ENCODE measurements at regions not wholly inside any gene's neighbourhood (a gene's known extent, or its start where the extent isn't known, plus 50 kb on each side); places are given as distances from the start of the nearest gene placed in this dataset.

DNA sequence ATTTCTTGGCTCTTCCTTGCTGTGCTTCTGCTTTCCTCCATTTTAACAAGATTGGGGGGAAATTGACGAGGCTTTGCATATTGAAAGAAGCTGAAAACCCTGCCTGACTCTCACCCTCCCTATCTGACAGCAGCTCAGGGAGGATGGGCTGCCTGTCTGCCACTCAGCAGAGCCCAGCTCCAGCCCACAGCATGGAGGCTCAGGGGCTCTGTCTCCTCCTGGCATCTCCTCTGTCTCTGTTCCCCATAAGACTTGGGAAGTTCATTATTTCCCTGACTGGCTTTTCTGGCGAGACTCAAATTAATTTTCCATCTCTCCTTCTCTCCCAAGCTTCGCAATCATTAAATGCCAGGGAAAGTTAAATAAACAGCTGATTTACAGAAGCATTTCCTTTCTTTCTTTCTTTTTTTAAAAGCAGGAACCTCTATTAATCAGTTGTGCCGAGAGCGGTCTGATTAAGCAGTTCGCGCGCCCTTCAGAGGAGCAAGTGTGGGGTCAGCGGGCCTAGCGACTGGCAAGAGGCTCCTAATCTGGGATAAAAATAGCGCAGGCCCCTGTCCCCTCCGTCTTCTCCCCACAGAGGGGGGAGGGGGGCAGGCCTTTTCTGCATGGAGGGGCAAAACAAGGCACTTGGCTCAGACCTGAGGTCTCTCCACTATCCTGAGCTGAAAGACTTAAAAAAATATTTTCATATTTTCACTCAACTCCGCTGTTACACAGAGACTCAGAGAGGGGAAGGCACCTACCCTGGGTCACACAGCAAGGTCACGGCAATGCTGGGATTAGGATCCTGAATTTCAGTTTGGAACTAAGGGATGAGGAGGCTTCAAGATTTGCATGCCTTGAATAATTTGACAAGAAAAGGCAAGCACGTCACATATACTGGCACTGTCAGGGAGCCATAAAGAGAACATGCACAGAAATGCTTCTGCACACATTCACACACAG, 170.4 kb downstream of the ACTL8 start:
- Histone ChIP-seq H3T11ph (ENCODE audit: low read length) (no peak overlapping the region), H2AK5ac (ENCODE audit: insufficient read length, low read length) (no peak overlapping the region), H2BK15ac (ENCODE audit: low read depth, low read length) (no peak overlapping the region), H4K20me1 (ENCODE audit: control insufficient read depth, insufficient read depth, insufficient read length) (no peaks in the 10 kb centered on the region), H3K27ac (ENCODE audit: insufficient read length, low read depth, low read length) (no peak overlapping the region), H2BK120ac (ENCODE audit: low read depth, low read length, poor library complexity, severe bottlenecking) (no peak overlapping the region), H3K4ac (ENCODE audit: low read depth, low read length) (no peak overlapping the region), H2BK12ac (ENCODE audit: insufficient read length, low read depth, low read length) (no peak overlapping the region), H4K91ac (ENCODE audit: insufficient read length, low read depth, low read length) (no peak overlapping the region), H2BK20ac (ENCODE audit: low read depth, low read length, poor library complexity, severe bottlenecking) (no peak overlapping the region), H3K23ac (ENCODE audit: insufficient read length, low read depth, low read length) (no peak overlapping the region), H3K4me1 (ENCODE audit: insufficient read depth, low read length) (no peaks in the 10 kb centered on the region), H3K18ac (ENCODE audit: insufficient read length, low read depth, low read length) (no peak overlapping the region), H3K56ac (ENCODE audit: insufficient read length, low read depth, low read length) (no peak overlapping the region), H4K8ac (replicated peaks; ENCODE audit: insufficient read length, low read depth, low read length) (no peak overlapping the region), H2AFZ (ENCODE audit: low read length) (no peak overlapping the region), H3K27me3 (ENCODE audit: insufficient read depth, low read length) (no peaks in the 10 kb centered on the region), H3K9me3 (ENCODE audit: control insufficient read depth, low read depth, low read length) (no peaks in the 10 kb centered on the region), H3K79me2 (ENCODE audit: insufficient read depth, low read length) (no peaks in the 10 kb centered on the region), H2BK5ac (ENCODE audit: insufficient read length, low read length) (no peak overlapping the region), H3K79me1 (ENCODE audit: insufficient read depth, low read depth, low read length, poor library complexity, severe bottlenecking) (no peaks in the 10 kb centered on the region), H3K4me2 (ENCODE audit: insufficient read depth, insufficient read length, low read length) (no peak overlapping the region), H4K5ac (ENCODE audit: insufficient read length, low read depth, low read length) (no peak overlapping the region), H3K14ac (ENCODE audit: insufficient read depth, low read length) (no peak overlapping the region), H3K23me2 (ENCODE audit: insufficient read length, low read depth, low read length, poor library complexity, severe bottlenecking) (no peaks in the 10 kb centered on the region), H3K9ac (ENCODE audit: extremely low read depth, insufficient read length, low read length) (no peak overlapping the region)
- H3K9me3 Mint-ChIP-seq: no peaks in the 10 kb centered on the region; a peak in 1 of 5 replicates
- H3K27me3 Mint-ChIP-seq (ENCODE audit: low read depth): peaks cover 17% of the 10 kb centered on the region
- TF ChIP-seq, protein P1, sequence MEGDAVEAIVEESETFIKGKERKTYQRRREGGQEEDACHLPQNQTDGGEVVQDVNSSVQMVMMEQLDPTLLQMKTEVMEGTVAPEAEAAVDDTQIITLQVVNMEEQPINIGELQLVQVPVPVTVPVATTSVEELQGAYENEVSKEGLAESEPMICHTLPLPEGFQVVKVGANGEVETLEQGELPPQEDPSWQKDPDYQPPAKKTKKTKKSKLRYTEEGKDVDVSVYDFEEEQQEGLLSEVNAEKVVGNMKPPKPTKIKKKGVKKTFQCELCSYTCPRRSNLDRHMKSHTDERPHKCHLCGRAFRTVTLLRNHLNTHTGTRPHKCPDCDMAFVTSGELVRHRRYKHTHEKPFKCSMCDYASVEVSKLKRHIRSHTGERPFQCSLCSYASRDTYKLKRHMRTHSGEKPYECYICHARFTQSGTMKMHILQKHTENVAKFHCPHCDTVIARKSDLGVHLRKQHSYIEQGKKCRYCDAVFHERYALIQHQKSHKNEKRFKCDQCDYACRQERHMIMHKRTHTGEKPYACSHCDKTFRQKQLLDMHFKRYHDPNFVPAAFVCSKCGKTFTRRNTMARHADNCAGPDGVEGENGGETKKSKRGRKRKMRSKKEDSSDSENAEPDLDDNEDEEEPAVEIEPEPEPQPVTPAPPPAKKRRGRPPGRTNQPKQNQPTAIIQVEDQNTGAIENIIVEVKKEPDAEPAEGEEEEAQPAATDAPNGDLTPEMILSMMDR (conservative IDR thresholded peaks at IDR 0.05): no peak
- H3K27ac Mint-ChIP-seq: no peak overlapping the region
- no peaks in the 10 kb centered on the region for H3K36me3 Mint-ChIP-seq (ENCODE audit: insufficient read depth in 1 of 3, low read depth in 3 of 3)
- no peak for DNase-seq
- peaks cover 7 to 14% of the 10 kb centered on the region in 2 experiments for H3K4me1 Mint-ChIP-seq
- no peak overlapping the region for H3K4me3 Mint-ChIP-seq
- WGBS (ENCODE audit: extremely low coverage, insufficient read length, low lambda C conversion rate): no CpG with 5 or more reads among the region's 15 CpGs

All from H9 (cell line).